Keratinocyte (primary cell): ENCODE measurements at regions not wholly inside any gene's neighbourhood (a gene's known extent, or its start where the extent isn't known, plus 50 kb on each side); places are given as distances from the start of the nearest gene placed in this dataset.

Source experiments
- CTCF ChIP-seq, 3 experiments: IDR thresholded peaks in 1 of 3; conservative IDR thresholded peaks in 1 of 3; optimal IDR thresholded peaks in 1 of 3; 2 replicates in 2 of 3; 3 replicates in 1 of 3; pipeline versions ENCODE3 to v1.5.1; 2011; ENCODE audit warnings: low read length in 3 of 3, mild to moderate bottlenecking in 3 of 3, moderate library complexity in 2 of 3, control low read depth in 1 of 3, inconsistent platforms in 1 of 3; ENCODE audit not compliant: insufficient read depth in 2 of 3; ENCODE audit errors: extremely low read depth in 1 of 3
- EZH2 ChIP-seq: IDR thresholded peaks from one replicate; pipeline ENCODE4 v1.6.1; 2012; ENCODE audit warnings: inconsistent platforms, mild to moderate bottlenecking, low read length, moderate library complexity

GRCh38 chr17:21495281-21495680, 119.1 kb downstream of the KCNJ12 start:
- no peak for TF ChIP-seq CTCF (optimal IDR thresholded peaks at IDR 0.05 in 1 of 3, IDR thresholded peaks at IDR 0.05 in 1 of 3, conservative IDR thresholded peaks at IDR 0.05 in 1 of 3; ENCODE audit: extremely low read depth in 1 of 3, insufficient read depth in 2 of 3, low read length in 3 of 3)
- TF ChIP-seq EZH2 = no peak
